SH-SY5Y (cell line): ENCODE measurements at regions not wholly inside any gene's neighbourhood (a gene's known extent, or its start where the extent isn't known, plus 50 kb on each side); places are given as distances from the start of the nearest gene placed in this dataset.

Source experiments
- GATA2 ChIP-seq: IDR thresholded peaks from 2 replicates; pipeline ENCODE4 v1.6.1; 2011; ENCODE audit warnings: mild to moderate bottlenecking, low read depth, low read length
- GATA3 ChIP-seq: IDR thresholded peaks from 2 replicates; pipeline ENCODE4 v1.6.1; 2011; ENCODE audit warnings: low read depth, mild to moderate bottlenecking, low read length, moderate library complexity

DNA sequence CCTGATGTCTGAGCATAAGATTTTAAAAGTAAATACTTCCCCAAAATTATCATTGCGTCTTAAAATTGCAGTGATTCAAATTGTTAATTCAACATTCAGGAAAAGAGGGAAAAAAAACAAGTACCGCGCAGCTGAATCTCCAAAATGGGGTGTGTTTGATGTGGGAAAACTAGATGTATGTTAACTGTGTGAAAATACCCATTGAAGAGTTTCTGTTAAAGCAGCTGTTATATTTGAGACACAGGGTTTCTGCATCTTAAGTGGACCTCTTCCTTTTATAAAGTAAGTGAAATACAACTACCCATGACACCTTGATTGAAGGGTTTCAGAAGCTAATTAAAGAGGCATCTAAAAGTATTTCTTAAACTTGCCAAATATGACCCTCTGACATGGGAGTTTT is 1186.1 kb downstream of the NLGN4X start:
- TF ChIP-seq GATA2 (no peak), GATA3 (no peak)
